ENCODE measurements at regions not wholly inside any gene's neighbourhood (a gene's known extent, or its start where the extent isn't known, plus 50 kb on each side); places are given as distances from the start of the nearest gene placed in this dataset.

- Histone ChIP-seq H3K27ac (no peak overlapping the region), H3K36me3 (no peaks in the 10 kb centered on the region), H3K4me1 (no peaks in the 10 kb centered on the region), H3K27me3 (no peaks in the 10 kb centered on the region), H3K9me3 (no peaks in the 10 kb centered on the region), H3K4me3 (no peak overlapping the region)
- DNase-seq (no peak), ATAC-seq (ENCODE audit: low FRiP score in 2 of 2) (no peak)
- no peak for TF ChIP-seq CTCF (IDR thresholded peaks at IDR 0.05)
- TF ChIP-seq POLR2A (IDR thresholded peaks at IDR 0.05), result no peak
- no peak for TF ChIP-seq EP300 (IDR thresholded peaks at IDR 0.05)
- no peak for TF ChIP-seq POLR2AphosphoS5 (IDR thresholded peaks at IDR 0.05)
- 84 to 85% methylated on average over 6 of the region's 6 CpGs for WGBS, 2 donors
Observed at GRCh38 chr7:156119771-156120170, 307.5 kb upstream of the SHH start.

GRCh38 chr7:156118248-156118645 is 306.0 kb upstream of the SHH start:
- Histone ChIP-seq H3K4me1 (no peaks in the 10 kb centered on the region), H3K27ac (no peak overlapping the region), H3K36me3 (no peaks in the 10 kb centered on the region), H3K4me3 (no peak overlapping the region), H3K9me3 (no peaks in the 10 kb centered on the region), H3K27me3 (no peaks in the 10 kb centered on the region)
- TF ChIP-seq CTCF (IDR thresholded peaks at IDR 0.05), result no peak
- TF ChIP-seq POLR2A (IDR thresholded peaks at IDR 0.05), result no peak
- TF ChIP-seq EP300 (IDR thresholded peaks at IDR 0.05), result no peak
- TF ChIP-seq POLR2AphosphoS5 (IDR thresholded peaks at IDR 0.05), result no peak
- DNase-seq (no peak), ATAC-seq (ENCODE audit: low FRiP score in 2 of 2) (no peak)
- WGBS, 2 donors, result 59 to 73% methylated on average over 6 of the region's 6 CpGs

- WGBS, 2 donors, result 80 to 82% methylated on average over 8 of the region's 8 CpGs
- ATAC-seq (ENCODE audit: low FRiP score in 2 of 2) (no peak), DNase-seq (no peak)
- H3K4me3 ChIP-seq, result no peak overlapping the region
- H3K27me3 ChIP-seq, result no peaks in the 10 kb centered on the region
- no peaks in the 10 kb centered on the region for H3K4me1 ChIP-seq
- H3K9me3 ChIP-seq, result no peaks in the 10 kb centered on the region
- no peak overlapping the region for H3K27ac ChIP-seq
- no peaks in the 10 kb centered on the region for H3K36me3 ChIP-seq
- TF ChIP-seq POLR2A (IDR thresholded peaks at IDR 0.05) (no peak), CTCF (IDR thresholded peaks at IDR 0.05) (no peak), EP300 (IDR thresholded peaks at IDR 0.05) (no peak), POLR2AphosphoS5 (IDR thresholded peaks at IDR 0.05) (no peak)
Observed at GRCh38 chr7:156117542-156118247, 305.4 kb upstream of the SHH start.

- DNase-seq (no peak), ATAC-seq (ENCODE audit: low FRiP score in 2 of 2) (no peak)
- H3K36me3 ChIP-seq, result no peaks in the 10 kb centered on the region
- H3K9me3 ChIP-seq, result no peaks in the 10 kb centered on the region
- WGBS, 2 donors, result 80 to 87% methylated on average over 12 of the region's 12 CpGs
- H3K27me3 ChIP-seq, result no peaks in the 10 kb centered on the region
- TF ChIP-seq POLR2A (IDR thresholded peaks at IDR 0.05), result no peak
- no peak for TF ChIP-seq POLR2AphosphoS5 (IDR thresholded peaks at IDR 0.05)
- no peak for TF ChIP-seq CTCF (IDR thresholded peaks at IDR 0.05)
- TF ChIP-seq EP300 (IDR thresholded peaks at IDR 0.05), result no peak
- H3K27ac ChIP-seq, result no peak overlapping the region
- no peak overlapping the region for H3K4me3 ChIP-seq
- no peaks in the 10 kb centered on the region for H3K4me1 ChIP-seq
Observed at GRCh38 chr7:156116514-156117215, 304.4 kb upstream of the SHH start.

All from upper lobe of left lung (tissue), 6 donors.